DMS153 treated with DMSO at 0.1 percent for 48 hours (cell line): ENCODE measurements at regions not wholly inside any gene's neighbourhood (a gene's known extent, or its start where the extent isn't known, plus 50 kb on each side); places are given as distances from the start of the nearest gene placed in this dataset.

Experiments used
- DNase-seq: peaks from one replicate; lab custom pipeline; 2025; ENCODE audit not compliant: unreplicated experiment; lab: John Stamatoyannopoulos, UW

- DNase-seq = no peak
These were observed 159.8 kb upstream of the USP24 start for GRCh38 chr1:55374801-55375616.

DNA sequence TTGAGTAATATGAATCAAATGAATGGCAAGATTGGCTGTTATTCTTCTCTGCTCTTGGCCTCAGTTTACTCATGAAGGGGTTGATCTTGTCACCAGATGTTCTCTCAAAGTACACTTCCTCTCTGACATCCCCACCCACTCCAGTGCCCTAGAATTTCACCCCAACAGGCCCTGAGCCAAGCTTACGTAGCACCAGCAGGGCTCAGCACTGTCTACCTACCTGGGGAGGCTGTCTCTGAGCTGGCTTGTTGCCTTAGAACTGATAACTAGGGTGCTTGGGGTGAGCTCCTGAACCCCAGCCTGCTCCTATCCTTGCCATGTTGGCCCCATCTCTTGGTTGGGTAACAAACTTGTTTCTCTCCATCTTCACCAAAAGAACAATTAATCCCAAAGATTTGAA lies 159.1 kb upstream of the USP24 start:
- DNase-seq = no peak

- DNase-seq = no peak
These were observed 154.3 kb upstream of the USP24 start for GRCh38 chr1:55369474-55369873.

GRCh38 chr1:55368698-55369097 lies 153.5 kb upstream of the USP24 start:
- no peak for DNase-seq

DNA sequence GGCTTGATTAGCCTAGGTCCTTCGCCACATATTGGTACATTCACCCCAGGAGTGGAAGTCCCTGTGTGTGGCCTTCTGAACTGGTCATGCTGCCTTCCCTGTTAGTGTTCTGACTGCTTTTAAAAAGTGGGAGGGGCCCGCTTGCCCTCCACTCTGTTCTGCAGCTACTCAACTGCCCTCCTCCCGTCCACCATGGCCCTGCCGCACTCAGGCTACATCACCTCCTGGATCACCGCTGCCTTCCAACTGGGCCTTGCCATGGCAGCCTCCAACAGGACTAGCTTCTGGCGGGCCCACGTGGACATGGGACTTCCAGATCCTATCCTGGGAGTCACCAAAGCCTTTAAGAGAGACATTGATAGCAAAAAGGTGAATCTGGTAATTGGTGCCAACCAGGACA lies 152.1 kb upstream of the USP24 start:
- no peak for DNase-seq

DNA sequence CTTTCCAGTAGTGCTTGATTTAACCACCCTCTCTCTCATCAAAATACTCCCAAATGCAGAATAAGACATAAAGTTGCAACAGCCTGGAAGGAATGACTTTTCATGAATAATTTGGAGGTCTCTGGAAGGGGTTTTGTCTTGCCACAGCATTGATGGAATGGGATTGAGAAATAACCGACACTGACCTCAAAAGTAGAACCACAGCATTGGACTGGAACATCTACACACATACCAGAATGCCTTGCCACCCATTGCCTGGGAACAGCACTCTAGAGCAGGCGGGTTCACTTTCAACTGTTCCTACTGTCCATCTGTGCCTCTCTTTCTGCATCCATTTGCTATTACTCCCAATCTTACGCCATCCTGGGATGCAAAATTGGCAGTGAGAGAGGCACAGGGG lies 149.1 kb upstream of the USP24 start:
- no peak for DNase-seq

GRCh38 chr1:55363268-55363667 lies 148.1 kb upstream of the USP24 start:
- DNase-seq = no peak

- no peak for DNase-seq
These were observed 147.4 kb upstream of the USP24 start for GRCh38 chr1:55362558-55362957.

GRCh38 chr1:55359611-55360010 lies 144.4 kb upstream of the USP24 start:
- no peak for DNase-seq

DNA sequence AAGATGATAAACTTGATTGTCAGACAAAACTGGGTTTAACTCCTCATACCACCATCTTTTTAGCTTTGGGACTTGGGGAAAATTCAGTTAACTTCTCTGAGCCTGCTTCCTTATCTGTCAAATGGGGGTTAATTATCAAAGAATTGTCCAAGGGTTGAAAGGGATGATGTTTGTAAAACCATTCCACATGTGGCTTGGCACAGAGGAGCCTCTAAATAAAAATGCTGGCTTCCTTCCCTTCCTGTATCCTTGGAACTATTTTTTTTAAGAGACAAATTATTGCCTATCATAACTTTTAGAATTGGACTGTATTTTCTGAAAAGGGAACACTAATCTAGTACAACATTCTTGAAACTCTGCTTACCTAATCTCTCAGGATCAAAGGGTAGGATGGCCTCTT lies 143.4 kb upstream of the USP24 start:
- DNase-seq = no peak

DNA sequence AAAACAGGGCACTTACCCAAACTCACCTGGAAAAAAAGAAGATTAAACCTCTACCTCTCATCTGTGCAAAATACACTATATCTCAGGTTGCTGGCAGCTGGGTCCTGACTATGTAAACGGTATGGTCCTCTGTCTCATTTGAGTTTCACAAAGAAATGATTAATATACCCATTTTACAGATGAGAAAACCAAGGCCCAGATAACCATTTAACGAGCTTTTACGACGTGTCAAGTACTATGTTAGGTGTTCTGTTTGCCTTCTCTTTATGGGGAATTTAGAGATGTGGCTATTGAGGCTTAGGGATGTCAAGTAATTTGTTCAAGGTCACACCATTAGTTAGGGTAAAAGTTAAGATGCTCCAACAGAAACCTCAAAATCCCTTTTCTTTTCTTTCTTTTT lies 140.4 kb upstream of the USP24 start:
- DNase-seq = no peak

DNA sequence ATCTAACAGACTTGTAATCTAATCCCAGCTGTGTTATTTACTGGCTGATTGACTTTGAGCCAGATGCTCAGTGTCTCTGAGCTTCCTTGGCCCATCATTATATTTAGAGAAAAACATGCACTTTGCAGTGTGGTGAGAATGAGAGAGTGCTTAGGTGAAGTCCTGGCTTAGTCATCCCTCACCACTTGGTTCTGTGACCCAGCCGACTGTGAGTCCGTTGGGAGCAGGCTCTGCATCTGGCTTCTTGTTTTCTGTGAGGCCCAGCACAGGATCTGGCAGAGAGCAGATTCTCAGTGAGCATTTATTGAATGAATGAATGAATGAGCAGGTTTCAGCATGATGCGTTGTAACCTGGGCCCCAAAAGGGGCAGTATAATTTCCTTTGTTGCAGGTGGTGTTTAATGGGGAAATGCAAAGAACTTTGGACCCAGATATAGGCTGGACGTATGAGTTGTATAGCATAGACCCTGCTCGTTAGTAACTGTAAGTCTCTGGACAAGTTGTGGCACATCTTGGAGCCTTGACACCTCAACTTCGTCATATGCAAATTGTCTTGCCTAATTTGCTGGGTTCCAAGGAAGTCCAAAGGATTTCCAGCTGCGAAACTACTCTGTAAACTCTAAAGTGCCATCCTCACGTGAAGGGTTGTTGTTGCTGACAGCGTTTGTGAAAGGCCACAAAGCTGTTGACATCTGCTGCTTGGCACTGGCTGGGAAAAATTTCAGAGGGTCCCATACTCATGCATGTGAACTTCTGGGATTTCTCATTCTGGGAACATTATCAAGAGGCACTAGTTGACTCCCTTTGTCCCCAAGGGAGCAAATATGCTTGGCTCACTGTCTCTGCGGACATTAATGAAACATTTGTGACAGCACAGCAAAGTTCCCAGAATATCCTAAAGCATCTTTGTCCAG lies 138.8 kb upstream of the USP24 start:
- DNase-seq = no peak

DNA sequence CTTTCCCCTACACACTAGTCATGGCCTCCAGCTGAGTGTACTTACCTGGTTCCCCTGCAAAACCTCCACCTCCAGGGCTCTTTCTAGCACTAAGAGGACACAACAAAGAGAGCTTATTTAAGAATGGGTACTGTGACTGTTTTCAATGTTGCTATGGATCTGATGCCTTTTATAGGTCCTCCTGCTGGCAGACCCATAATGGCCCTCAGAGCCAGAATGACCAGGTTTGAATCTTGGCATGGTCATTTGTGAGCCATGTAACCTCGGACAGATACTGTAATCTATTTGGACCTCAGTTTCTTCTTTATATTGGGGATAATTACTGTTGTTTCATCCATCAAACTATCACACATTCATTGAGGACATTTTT lies 137.6 kb upstream of the USP24 start:
- no peak for DNase-seq

DNA sequence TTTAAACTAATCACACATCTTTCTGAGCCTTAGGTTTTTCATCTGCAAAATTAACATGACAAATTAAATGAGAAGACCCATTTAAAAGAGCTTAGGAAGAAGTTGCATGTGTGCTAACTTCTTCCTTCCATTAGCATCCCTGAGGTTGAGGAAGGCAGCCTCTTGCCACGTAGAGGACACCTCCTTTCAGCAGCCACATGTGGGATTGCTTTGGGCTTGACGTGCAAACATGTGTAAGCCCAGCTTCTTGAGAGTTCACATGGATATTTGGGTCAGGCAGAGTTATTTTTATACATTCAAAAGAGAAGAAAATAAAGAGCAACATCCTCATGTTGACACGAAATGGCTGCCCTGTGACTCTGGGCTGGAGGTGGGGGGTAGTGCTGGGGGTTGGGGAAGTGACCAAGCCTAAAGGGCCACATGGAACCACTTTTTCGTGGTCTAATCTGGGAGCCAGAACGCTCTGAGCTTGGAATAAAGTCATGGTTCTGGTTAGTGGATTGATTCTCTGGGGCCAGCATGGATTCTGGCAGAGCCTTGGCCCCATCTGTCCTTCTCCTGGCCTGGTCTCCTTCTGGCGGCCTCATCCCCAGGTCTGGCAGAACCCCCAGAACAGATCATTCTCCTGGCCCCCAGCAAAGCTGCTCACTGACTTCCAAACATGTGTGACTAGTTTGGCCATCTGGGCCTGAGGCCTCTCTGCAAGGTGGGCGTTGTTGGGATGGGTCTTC lies 137.1 kb upstream of the USP24 start:
- no peak for DNase-seq

DNA sequence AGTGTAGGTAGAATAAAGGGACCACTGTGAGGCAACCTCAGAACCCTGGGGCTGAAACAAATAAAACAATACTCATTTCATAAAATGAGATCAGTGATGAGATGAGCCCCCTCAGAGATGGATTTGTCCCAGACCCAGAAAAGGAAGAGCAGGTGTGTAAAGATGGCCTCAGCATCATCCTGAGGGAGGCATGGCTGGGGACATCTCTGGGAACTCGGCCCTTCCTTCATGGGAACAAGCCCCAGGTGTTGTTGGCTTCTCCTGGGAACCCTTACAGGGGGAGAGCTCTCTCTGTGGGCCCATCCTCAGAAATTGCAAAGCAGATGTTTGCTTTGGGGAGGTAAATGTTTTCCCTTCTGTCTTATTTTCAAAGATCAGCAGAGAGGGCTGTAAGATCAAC lies 133.2 kb upstream of the USP24 start:
- no peak for DNase-seq

DNA sequence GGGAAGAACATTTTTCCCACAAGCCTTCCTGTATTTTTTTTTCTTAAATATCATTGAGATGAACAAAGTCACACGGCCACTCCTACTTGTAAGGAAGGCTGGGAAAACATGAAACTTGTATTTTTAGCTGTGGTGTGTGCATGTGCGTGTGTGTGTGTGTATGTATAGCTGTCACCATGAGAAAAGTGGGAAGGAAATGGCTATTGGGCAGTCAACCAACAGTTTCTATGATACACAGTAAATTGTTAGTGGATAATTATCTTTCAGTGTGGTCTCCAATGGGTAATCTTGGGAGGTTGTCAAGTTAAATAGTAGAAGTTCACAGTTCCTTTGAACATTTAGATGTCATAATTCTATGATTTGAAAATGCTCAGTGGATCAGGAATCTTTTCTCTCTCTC lies 132.7 kb upstream of the USP24 start:
- DNase-seq = no peak

DNA sequence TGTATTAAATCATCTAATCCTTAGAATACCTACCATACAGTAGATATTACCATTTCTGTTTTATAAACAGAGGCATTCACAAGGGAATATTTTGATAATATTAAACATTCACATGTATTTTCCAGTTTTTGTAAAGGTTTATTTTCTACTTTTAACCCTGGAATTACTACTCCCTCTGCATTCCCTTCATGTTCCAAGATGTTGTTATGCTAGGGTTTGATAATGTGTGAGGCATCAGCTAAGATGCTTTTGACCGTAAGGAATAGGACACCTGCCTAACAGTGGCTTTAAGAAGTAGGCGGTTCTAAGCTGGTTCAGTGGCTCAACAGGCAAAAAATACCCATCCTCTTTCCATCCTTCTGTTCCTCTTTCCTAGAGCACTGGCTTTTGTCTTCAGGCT lies 131.9 kb upstream of the USP24 start:
- DNase-seq = no peak

GRCh38 chr1:55346586-55346985 lies 131.4 kb upstream of the USP24 start:
- DNase-seq = no peak

GRCh38 chr1:55339681-55340080 lies 124.5 kb upstream of the USP24 start:
- DNase-seq = no peak

GRCh38 chr1:55338448-55338820 lies 123.3 kb upstream of the USP24 start:
- no peak for DNase-seq

GRCh38 chr1:55337801-55338447 lies 122.8 kb upstream of the USP24 start:
- no peak for DNase-seq
